ENCODE measurements at regions not wholly inside any gene's neighbourhood (a gene's known extent, or its start where the extent isn't known, plus 50 kb on each side); places are given as distances from the start of the nearest gene placed in this dataset.

DNA sequence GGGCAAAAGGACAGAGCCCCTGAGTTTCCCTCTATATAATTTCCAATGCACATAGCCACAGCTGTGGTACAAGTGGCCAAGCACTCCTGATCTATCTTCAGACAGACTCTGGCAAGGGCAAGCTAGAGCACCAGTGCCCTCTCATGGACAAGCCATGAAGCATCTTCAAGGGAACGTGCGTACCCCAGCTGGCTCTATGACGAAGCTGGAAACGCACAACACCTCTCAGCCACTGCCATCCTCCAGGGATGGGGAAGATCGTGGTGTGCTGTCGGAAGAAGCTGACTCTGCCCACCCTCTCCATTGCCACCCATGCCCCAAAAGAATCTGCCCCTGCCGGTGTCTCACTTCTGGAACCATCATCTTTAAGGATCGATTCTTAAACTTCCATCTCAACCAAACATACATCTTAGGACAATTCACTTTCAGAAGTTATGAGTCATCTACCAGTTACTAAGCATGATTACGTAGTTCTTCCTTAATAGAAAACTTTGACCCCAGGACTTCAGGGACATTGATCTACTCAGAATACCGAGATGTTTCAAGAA lies 482.9 kb downstream of the AGTPBP1 start:
- Mint-ChIP-seq H3K4me3 (ENCODE audit: unreplicated experiment) (peak overlapping the region; percentile 7), H3K36me3 (ENCODE audit: insufficient read depth, unreplicated experiment) (no peaks in the 10 kb centered on the region), H3K27ac (ENCODE audit: low read depth, unreplicated experiment) (no peak overlapping the region), H3K27me3 (ENCODE audit: insufficient read depth, unreplicated experiment) (no peaks in the 10 kb centered on the region), H3K9me3 (ENCODE audit: unreplicated experiment) (no peaks in the 10 kb centered on the region), H3K4me1 (ENCODE audit: insufficient read depth, unreplicated experiment) (peaks cover 5% of the 10 kb centered on the region)
- ChIA-PET POLR2A (interaction anchor here (0.6 kb wide), 1 partner anchor 291 kb away, joined by 3 read pairs; no protein-coding TSS in a partner anchor), CTCF (interaction anchor here (0.5 to 7.5 kb wide), 36 partner anchors 9 to 1048 kb away, joined by 3 to 65 read pairs (median 4); no protein-coding TSS in a partner anchor)
- BruUV-seq (replicated peaks), result no TSS peak
- DNase-seq (ENCODE audit: unreplicated experiment), result peak; percentile 83
- intact Hi-C loops (cut with micrococcal nuclease), result loop anchor here (1.0 to 5.0 kb wide), 11 partner anchors 116 to 862 kb away; no protein-coding TSS in a partner anchor
- TF ChIP-seq, protein P1, sequence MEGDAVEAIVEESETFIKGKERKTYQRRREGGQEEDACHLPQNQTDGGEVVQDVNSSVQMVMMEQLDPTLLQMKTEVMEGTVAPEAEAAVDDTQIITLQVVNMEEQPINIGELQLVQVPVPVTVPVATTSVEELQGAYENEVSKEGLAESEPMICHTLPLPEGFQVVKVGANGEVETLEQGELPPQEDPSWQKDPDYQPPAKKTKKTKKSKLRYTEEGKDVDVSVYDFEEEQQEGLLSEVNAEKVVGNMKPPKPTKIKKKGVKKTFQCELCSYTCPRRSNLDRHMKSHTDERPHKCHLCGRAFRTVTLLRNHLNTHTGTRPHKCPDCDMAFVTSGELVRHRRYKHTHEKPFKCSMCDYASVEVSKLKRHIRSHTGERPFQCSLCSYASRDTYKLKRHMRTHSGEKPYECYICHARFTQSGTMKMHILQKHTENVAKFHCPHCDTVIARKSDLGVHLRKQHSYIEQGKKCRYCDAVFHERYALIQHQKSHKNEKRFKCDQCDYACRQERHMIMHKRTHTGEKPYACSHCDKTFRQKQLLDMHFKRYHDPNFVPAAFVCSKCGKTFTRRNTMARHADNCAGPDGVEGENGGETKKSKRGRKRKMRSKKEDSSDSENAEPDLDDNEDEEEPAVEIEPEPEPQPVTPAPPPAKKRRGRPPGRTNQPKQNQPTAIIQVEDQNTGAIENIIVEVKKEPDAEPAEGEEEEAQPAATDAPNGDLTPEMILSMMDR (IDR thresholded peaks at IDR 0.05; ENCODE audit: unreplicated experiment), result peak; percentile 96

DNA sequence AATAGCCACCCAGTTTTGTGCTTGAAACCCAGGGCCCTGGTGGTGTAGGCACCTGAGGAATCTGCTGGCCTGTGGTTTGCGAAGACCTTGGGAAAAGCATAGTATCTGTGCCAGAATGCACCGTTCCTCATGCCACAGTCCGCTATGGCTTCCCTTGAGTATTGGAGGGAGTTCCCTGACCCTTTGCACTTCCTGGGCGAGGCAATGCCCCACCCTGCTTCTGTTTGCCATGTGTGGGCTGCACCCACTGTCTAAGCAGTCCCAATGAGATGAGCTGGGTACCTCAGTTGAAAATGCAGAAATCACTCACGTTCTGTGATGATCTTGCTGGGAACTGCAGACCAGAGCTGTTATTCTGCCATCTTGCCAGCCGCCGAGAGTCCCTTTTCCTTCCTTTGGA lies 483.5 kb downstream of the AGTPBP1 start:
- ChIA-PET POLR2A (no interaction called here), CTCF (interaction anchor here (0.6 to 7.5 kb wide), 34 partner anchors 27 to 1048 kb away, joined by 3 to 65 read pairs (median 4); no protein-coding TSS in a partner anchor)
- Mint-ChIP-seq H3K27me3 (ENCODE audit: insufficient read depth, unreplicated experiment) (no peaks in the 10 kb centered on the region), H3K27ac (ENCODE audit: low read depth, unreplicated experiment) (no peak overlapping the region), H3K36me3 (ENCODE audit: insufficient read depth, unreplicated experiment) (no peaks in the 10 kb centered on the region), H3K4me1 (ENCODE audit: insufficient read depth, unreplicated experiment) (peaks cover 5% of the 10 kb centered on the region), H3K4me3 (ENCODE audit: unreplicated experiment) (no peak overlapping the region), H3K9me3 (ENCODE audit: unreplicated experiment) (no peaks in the 10 kb centered on the region)
- TF ChIP-seq, protein P1 (IDR thresholded peaks at IDR 0.05; ENCODE audit: unreplicated experiment), result no peak
- peak; percentile 12 for DNase-seq (ENCODE audit: unreplicated experiment)
- no TSS peak for BruUV-seq (replicated peaks)
- intact Hi-C loops (cut with micrococcal nuclease), result loop anchor here (1.0 to 5.0 kb wide), 9 partner anchors 115 to 590 kb away; no protein-coding TSS in a partner anchor

GRCh38 chr9:85249313-85249621 lies 492.5 kb downstream of the AGTPBP1 start:
- CTCF ChIA-PET, result interaction anchor here (0.7 to 1.5 kb wide), 2 partner anchors 14 to 851 kb away, joined by 3 read pairs; no protein-coding TSS in a partner anchor
- Mint-ChIP-seq H3K4me3 (ENCODE audit: unreplicated experiment) (no peak overlapping the region), H3K4me1 (ENCODE audit: insufficient read depth, unreplicated experiment) (no peaks in the 10 kb centered on the region), H3K27me3 (ENCODE audit: insufficient read depth, unreplicated experiment) (no peaks in the 10 kb centered on the region), H3K36me3 (ENCODE audit: insufficient read depth, unreplicated experiment) (no peaks in the 10 kb centered on the region), H3K9me3 (ENCODE audit: unreplicated experiment) (no peaks in the 10 kb centered on the region), H3K27ac (ENCODE audit: low read depth, unreplicated experiment) (no peak overlapping the region)
- intact Hi-C loops (cut with micrococcal nuclease), result no loop called here
- POLR2A ChIA-PET, result interaction anchor here (1.3 kb wide), 1 partner anchor 24 kb away, joined by 5 read pairs; no protein-coding TSS in a partner anchor
- BruUV-seq (replicated peaks), result no TSS peak
- DNase-seq (ENCODE audit: unreplicated experiment), result no peak
- TF ChIP-seq, protein P1 (IDR thresholded peaks at IDR 0.05; ENCODE audit: unreplicated experiment), result no peak

- Mint-ChIP-seq H3K36me3 (ENCODE audit: insufficient read depth, unreplicated experiment) (no peaks in the 10 kb centered on the region), H3K27me3 (ENCODE audit: insufficient read depth, unreplicated experiment) (no peaks in the 10 kb centered on the region), H3K4me1 (ENCODE audit: insufficient read depth, unreplicated experiment) (no peaks in the 10 kb centered on the region), H3K27ac (ENCODE audit: low read depth, unreplicated experiment) (peak overlapping the region; percentile 42), H3K4me3 (ENCODE audit: unreplicated experiment) (no peak overlapping the region), H3K9me3 (ENCODE audit: unreplicated experiment) (no peaks in the 10 kb centered on the region)
- intact Hi-C loops (cut with micrococcal nuclease), result no loop called here
- BruUV-seq (replicated peaks), result no TSS peak
- TF ChIP-seq, protein P1 (IDR thresholded peaks at IDR 0.05; ENCODE audit: unreplicated experiment), result no peak
- peak; percentile 21 for DNase-seq (ENCODE audit: unreplicated experiment)
- CTCF ChIA-PET, result interaction anchor here (0.7 to 1.5 kb wide), 2 partner anchors 15 to 851 kb away, joined by 3 read pairs; no protein-coding TSS in a partner anchor
- POLR2A ChIA-PET, result interaction anchor here (0.7 to 1.3 kb wide), 2 partner anchors 24 to 361 kb away, joined by 3 to 5 read pairs; no protein-coding TSS in a partner anchor
These were observed 493.0 kb downstream of the AGTPBP1 start for GRCh38 chr9:85248514-85249312.

Measured in MCF 10A (cell line).